ENCODE measurements at regions not wholly inside any gene's neighbourhood (a gene's known extent, or its start where the extent isn't known, plus 50 kb on each side); places are given as distances from the start of the nearest gene placed in this dataset.

GRCh38 chr10:44042075-44042770, 342.7 kb downstream of the CXCL12 start:
- POLR2A ChIA-PET, result no interaction called here

GRCh38 chr10:44039599-44039998, 345.3 kb downstream of the CXCL12 start:
- no peak overlapping the region for H3K27ac ChIP-seq (ENCODE audit: low read length)
- no peaks in the 10 kb centered on the region for H3K36me3 ChIP-seq (ENCODE audit: control insufficient read depth in 2 of 2, extremely low read depth in 1 of 2, insufficient read depth in 1 of 2, low read length in 1 of 2)
- peaks cover 0 to 7% of the 10 kb centered on the region in 2 experiments for H3K27me3 ChIP-seq (replicated peaks in 1 of 2; ENCODE audit: control insufficient read depth in 2 of 2, extremely low read depth in 1 of 2, insufficient read depth in 2 of 2, low read length in 1 of 2)
- H3K4me1 Mint-ChIP-seq, result no peaks in the 10 kb centered on the region
- no peaks in the 10 kb centered on the region for H3K4me1 ChIP-seq (ENCODE audit: control insufficient read depth in 1 of 2, extremely low read depth in 1 of 2, insufficient read depth in 2 of 2, low read length in 2 of 2)
- no peaks in the 10 kb centered on the region for H3K36me3 Mint-ChIP-seq
- WGBS (ENCODE audit: insufficient coverage), result no CpG with 5 or more reads among the region's 3 CpGs
- H3K4me3 ChIP-seq (ENCODE audit: control insufficient read depth in 1 of 2, extremely low read depth in 1 of 2, low read length in 1 of 2), result no peak overlapping the region
- H3K9me3 Mint-ChIP-seq, result no peaks in the 10 kb centered on the region
- H3K27me3 Mint-ChIP-seq, result peaks cover 7 to 10% of the 10 kb centered on the region in 2 donors
- ChIA-PET POLR2A (no interaction called here), CTCF (no interaction called here)
- H3K27ac Mint-ChIP-seq, result no peak overlapping the region
- H3K4me3 Mint-ChIP-seq, result no peak overlapping the region
- H3K9me3 ChIP-seq, result no peaks in the 10 kb centered on the region
- ATAC-seq (replicated peaks in 1 of 4) (no peak), DNase-seq (no peak)

More at GRCh38 chr10:44042075-44042770, 342.7 kb downstream of the CXCL12 start:
- Histone ChIP-seq H3K27me3 (replicated peaks in 1 of 2; ENCODE audit: control insufficient read depth in 2 of 2, extremely low read depth in 1 of 2, insufficient read depth in 2 of 2, low read length in 1 of 2) (peaks cover 0 to under 1% of the 10 kb centered on the region in 2 experiments), H3K27ac (ENCODE audit: low read length) (no peak overlapping the region), H3K36me3 (ENCODE audit: control insufficient read depth in 2 of 2, extremely low read depth in 1 of 2, insufficient read depth in 1 of 2, low read length in 1 of 2) (no peaks in the 10 kb centered on the region), H3K9me3 (no peaks in the 10 kb centered on the region), H3K4me3 (ENCODE audit: control insufficient read depth in 1 of 2, extremely low read depth in 1 of 2, low read length in 1 of 2) (no peak overlapping the region), H3K4me1 (ENCODE audit: control insufficient read depth in 1 of 2, extremely low read depth in 1 of 2, insufficient read depth in 2 of 2, low read length in 2 of 2) (no peaks in the 10 kb centered on the region)
- Mint-ChIP-seq H3K4me3 (no peak overlapping the region), H3K27ac (no peak overlapping the region), H3K9me3 (no peaks in the 10 kb centered on the region), H3K4me1 (no peaks in the 10 kb centered on the region), H3K27me3 (peaks cover 0 to 4% of the 10 kb centered on the region in 2 donors), H3K36me3 (no peaks in the 10 kb centered on the region)
- CTCF ChIA-PET, result no interaction called here
- no peak for ATAC-seq (replicated peaks in 1 of 4)
- WGBS (ENCODE audit: insufficient coverage), result 80% methylated on average over 1 of the region's 2 CpGs
- DNase-seq, result no peak

GRCh38 chr10:44036425-44036824, 348.5 kb downstream of the CXCL12 start:
- ATAC-seq (replicated peaks in 1 of 4) (no peak), DNase-seq (no peak)
- Histone ChIP-seq H3K27me3 (replicated peaks in 1 of 2; ENCODE audit: control insufficient read depth in 2 of 2, extremely low read depth in 1 of 2, insufficient read depth in 2 of 2, low read length in 1 of 2) (peaks cover 0 to 7% of the 10 kb centered on the region in 2 experiments), H3K36me3 (ENCODE audit: control insufficient read depth in 2 of 2, extremely low read depth in 1 of 2, insufficient read depth in 1 of 2, low read length in 1 of 2) (no peaks in the 10 kb centered on the region), H3K4me1 (ENCODE audit: control insufficient read depth in 1 of 2, extremely low read depth in 1 of 2, insufficient read depth in 2 of 2, low read length in 2 of 2) (no peaks in the 10 kb centered on the region), H3K4me3 (ENCODE audit: control insufficient read depth in 1 of 2, extremely low read depth in 1 of 2, low read length in 1 of 2) (no peak overlapping the region), H3K9me3 (no peaks in the 10 kb centered on the region), H3K27ac (ENCODE audit: low read length) (no peak overlapping the region)
- Mint-ChIP-seq H3K4me3 (no peak overlapping the region), H3K27me3 (peaks cover 7 to 15% of the 10 kb centered on the region in 2 donors), H3K27ac (no peak overlapping the region), H3K36me3 (no peaks in the 10 kb centered on the region), H3K9me3 (no peaks in the 10 kb centered on the region), H3K4me1 (no peaks in the 10 kb centered on the region)
- CTCF ChIA-PET, result no interaction called here
- POLR2A ChIA-PET, result no interaction called here
- WGBS (ENCODE audit: insufficient coverage), result no CpG with 5 or more reads among the region's 3 CpGs

- Mint-ChIP-seq H3K27me3 (peaks cover 7 to 15% of the 10 kb centered on the region in 2 donors), H3K9me3 (no peaks in the 10 kb centered on the region), H3K4me3 (no peak overlapping the region), H3K36me3 (no peaks in the 10 kb centered on the region), H3K27ac (no peak overlapping the region), H3K4me1 (no peaks in the 10 kb centered on the region)
- H3K27me3 ChIP-seq (replicated peaks in 1 of 2; ENCODE audit: control insufficient read depth in 2 of 2, extremely low read depth in 1 of 2, insufficient read depth in 2 of 2, low read length in 1 of 2), result peaks cover 0 to 7% of the 10 kb centered on the region in 2 experiments
- POLR2A ChIA-PET, result interaction anchor here in 1 of 2 donors (0.6 kb wide), 1 partner anchor 333 kb away, joined by 3 read pairs; no protein-coding TSS in a partner anchor
- ATAC-seq (replicated peaks in 1 of 4), result no peak
- no peaks in the 10 kb centered on the region for H3K9me3 ChIP-seq
- WGBS (ENCODE audit: insufficient coverage), result 76% methylated on average over 4 of the region's 8 CpGs
- no peak overlapping the region for H3K4me3 ChIP-seq (ENCODE audit: control insufficient read depth in 1 of 2, extremely low read depth in 1 of 2, low read length in 1 of 2)
- DNase-seq, result no peak
- no peak overlapping the region for H3K27ac ChIP-seq (ENCODE audit: low read length)
- CTCF ChIA-PET, result no interaction called here
- H3K4me1 ChIP-seq (ENCODE audit: control insufficient read depth in 1 of 2, extremely low read depth in 1 of 2, insufficient read depth in 2 of 2, low read length in 2 of 2), result no peaks in the 10 kb centered on the region
- H3K36me3 ChIP-seq (ENCODE audit: control insufficient read depth in 2 of 2, extremely low read depth in 1 of 2, insufficient read depth in 1 of 2, low read length in 1 of 2), result no peaks in the 10 kb centered on the region
These were observed 349.3 kb downstream of the CXCL12 start for GRCh38 chr10:44035474-44036197.

DNA sequence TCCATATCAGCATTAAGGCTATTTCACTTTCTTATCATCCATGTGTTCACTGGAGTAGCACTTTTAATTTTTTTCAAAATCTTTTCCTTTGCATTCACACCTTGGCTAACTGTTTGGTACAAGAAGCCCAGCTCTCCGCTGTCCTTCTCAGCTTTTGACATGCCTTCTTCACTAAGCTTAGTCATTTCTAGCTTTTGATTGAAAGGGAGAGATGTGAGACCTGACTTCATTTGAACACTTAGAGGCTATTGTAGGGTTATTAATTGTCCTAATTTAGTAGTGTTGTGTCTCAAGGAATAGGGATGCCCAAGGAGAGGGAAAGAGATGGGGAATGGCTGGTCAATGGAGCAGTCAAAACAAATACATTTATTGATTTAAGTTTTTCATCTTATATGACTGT, 350.0 kb downstream of the CXCL12 start:
- CTCF ChIA-PET, result no interaction called here

GRCh38 chr10:44033008-44033407, 351.9 kb downstream of the CXCL12 start:
- CTCF ChIA-PET, result no interaction called here

More for the DNA sequence above, 350.0 kb downstream of the CXCL12 start:
- Histone ChIP-seq H3K36me3 (ENCODE audit: control insufficient read depth in 2 of 2, extremely low read depth in 1 of 2, insufficient read depth in 1 of 2, low read length in 1 of 2) (no peaks in the 10 kb centered on the region), H3K27ac (ENCODE audit: low read length) (no peak overlapping the region), H3K9me3 (no peaks in the 10 kb centered on the region), H3K4me1 (ENCODE audit: control insufficient read depth in 1 of 2, extremely low read depth in 1 of 2, insufficient read depth in 2 of 2, low read length in 2 of 2) (no peaks in the 10 kb centered on the region), H3K27me3 (replicated peaks in 1 of 2; ENCODE audit: control insufficient read depth in 2 of 2, extremely low read depth in 1 of 2, insufficient read depth in 2 of 2, low read length in 1 of 2) (peaks cover 0 to 7% of the 10 kb centered on the region in 2 experiments), H3K4me3 (ENCODE audit: control insufficient read depth in 1 of 2, extremely low read depth in 1 of 2, low read length in 1 of 2) (no peak overlapping the region)
- POLR2A ChIA-PET, result interaction anchor here in 1 of 2 donors (0.6 kb wide), 1 partner anchor 332 kb away, joined by 3 read pairs; no protein-coding TSS in a partner anchor
- no peak for ATAC-seq (replicated peaks in 1 of 4)
- H3K36me3 Mint-ChIP-seq, result no peaks in the 10 kb centered on the region
- DNase-seq, result no peak
- no peak overlapping the region for H3K4me3 Mint-ChIP-seq
- H3K4me1 Mint-ChIP-seq, result no peaks in the 10 kb centered on the region
- H3K27ac Mint-ChIP-seq, result no peak overlapping the region
- WGBS (ENCODE audit: insufficient coverage), result no CpG with 5 or more reads among the region's 1 CpG
- H3K27me3 Mint-ChIP-seq, result peaks cover 7 to 11% of the 10 kb centered on the region in 2 donors
- no peaks in the 10 kb centered on the region for H3K9me3 Mint-ChIP-seq

More at GRCh38 chr10:44033008-44033407, 351.9 kb downstream of the CXCL12 start:
- no CpG with 5 or more reads among the region's 3 CpGs for WGBS (ENCODE audit: insufficient coverage)
- Mint-ChIP-seq H3K4me3 (no peak overlapping the region), H3K27ac (no peak overlapping the region), H3K36me3 (no peaks in the 10 kb centered on the region), H3K4me1 (no peaks in the 10 kb centered on the region), H3K27me3 (peaks cover 10 to 16% of the 10 kb centered on the region in 2 donors), H3K9me3 (no peaks in the 10 kb centered on the region)
- Histone ChIP-seq H3K36me3 (ENCODE audit: control insufficient read depth in 2 of 2, extremely low read depth in 1 of 2, insufficient read depth in 1 of 2, low read length in 1 of 2) (no peaks in the 10 kb centered on the region), H3K9me3 (no peaks in the 10 kb centered on the region), H3K27ac (ENCODE audit: low read length) (no peak overlapping the region), H3K27me3 (replicated peaks in 1 of 2; ENCODE audit: control insufficient read depth in 2 of 2, extremely low read depth in 1 of 2, insufficient read depth in 2 of 2, low read length in 1 of 2) (peaks cover 0 to 9% of the 10 kb centered on the region in 2 experiments), H3K4me1 (ENCODE audit: control insufficient read depth in 1 of 2, extremely low read depth in 1 of 2, insufficient read depth in 2 of 2, low read length in 2 of 2) (no peaks in the 10 kb centered on the region), H3K4me3 (ENCODE audit: control insufficient read depth in 1 of 2, extremely low read depth in 1 of 2, low read length in 1 of 2) (no peak overlapping the region)
- no peak for ATAC-seq (replicated peaks in 1 of 4)
- POLR2A ChIA-PET, result no interaction called here
- DNase-seq, result no peak
